ENCODE measurements at regions not wholly inside any gene's neighbourhood (a gene's known extent, or its start where the extent isn't known, plus 50 kb on each side); places are given as distances from the start of the nearest gene placed in this dataset.

- TF ChIP-seq, protein P1, sequence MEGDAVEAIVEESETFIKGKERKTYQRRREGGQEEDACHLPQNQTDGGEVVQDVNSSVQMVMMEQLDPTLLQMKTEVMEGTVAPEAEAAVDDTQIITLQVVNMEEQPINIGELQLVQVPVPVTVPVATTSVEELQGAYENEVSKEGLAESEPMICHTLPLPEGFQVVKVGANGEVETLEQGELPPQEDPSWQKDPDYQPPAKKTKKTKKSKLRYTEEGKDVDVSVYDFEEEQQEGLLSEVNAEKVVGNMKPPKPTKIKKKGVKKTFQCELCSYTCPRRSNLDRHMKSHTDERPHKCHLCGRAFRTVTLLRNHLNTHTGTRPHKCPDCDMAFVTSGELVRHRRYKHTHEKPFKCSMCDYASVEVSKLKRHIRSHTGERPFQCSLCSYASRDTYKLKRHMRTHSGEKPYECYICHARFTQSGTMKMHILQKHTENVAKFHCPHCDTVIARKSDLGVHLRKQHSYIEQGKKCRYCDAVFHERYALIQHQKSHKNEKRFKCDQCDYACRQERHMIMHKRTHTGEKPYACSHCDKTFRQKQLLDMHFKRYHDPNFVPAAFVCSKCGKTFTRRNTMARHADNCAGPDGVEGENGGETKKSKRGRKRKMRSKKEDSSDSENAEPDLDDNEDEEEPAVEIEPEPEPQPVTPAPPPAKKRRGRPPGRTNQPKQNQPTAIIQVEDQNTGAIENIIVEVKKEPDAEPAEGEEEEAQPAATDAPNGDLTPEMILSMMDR (IDR thresholded peaks at IDR 0.05): no peak
- Mint-ChIP-seq H3K4me1 (ENCODE audit: low read depth) (no peaks in the 10 kb centered on the region), H3K27ac (no peak overlapping the region), H3K36me3 (ENCODE audit: low read depth) (no peaks in the 10 kb centered on the region), H3K4me3 (no peak overlapping the region), H3K27me3 (peaks cover 44% of the 10 kb centered on the region), H3K9me3 (no peaks in the 10 kb centered on the region)
- intact Hi-C loops (cut with micrococcal nuclease): no loop called here
- POLR2A ChIA-PET: no interaction called here
- CTCF ChIA-PET: no interaction called here
- no peak for DNase-seq
- no peak for ATAC-seq
Measured at GRCh38 chr6:2551705-2552104, 199.0 kb downstream of the MYLK4 start.

- POLR2A ChIA-PET: no interaction called here
- Mint-ChIP-seq H3K4me3 (no peak overlapping the region), H3K27ac (no peak overlapping the region), H3K36me3 (ENCODE audit: low read depth) (no peaks in the 10 kb centered on the region), H3K4me1 (ENCODE audit: low read depth) (no peaks in the 10 kb centered on the region), H3K27me3 (peaks cover 48% of the 10 kb centered on the region), H3K9me3 (no peaks in the 10 kb centered on the region)
- TF ChIP-seq, protein P1 (IDR thresholded peaks at IDR 0.05): no peak
- intact Hi-C loops (cut with micrococcal nuclease): no loop called here
- no peak for ATAC-seq
- CTCF ChIA-PET: interaction anchor here (0.6 kb wide), 1 partner anchor 40 kb away, joined by 3 read pairs; no protein-coding TSS in a partner anchor
- DNase-seq: no peak
Measured at GRCh38 chr6:2550247-2550646, 200.5 kb downstream of the MYLK4 start.

GRCh38 chr6:2549834-2550233 is 200.9 kb downstream of the MYLK4 start:
- TF ChIP-seq, protein P1 (IDR thresholded peaks at IDR 0.05): no peak
- H3K4me3 Mint-ChIP-seq: no peak overlapping the region
- POLR2A ChIA-PET: no interaction called here
- intact Hi-C loops (cut with micrococcal nuclease): no loop called here
- ATAC-seq: no peak
- DNase-seq: no peak
- H3K4me1 Mint-ChIP-seq (ENCODE audit: low read depth): no peaks in the 10 kb centered on the region
- no peaks in the 10 kb centered on the region for H3K9me3 Mint-ChIP-seq
- H3K27me3 Mint-ChIP-seq: peaks cover 47% of the 10 kb centered on the region
- H3K27ac Mint-ChIP-seq: no peak overlapping the region
- CTCF ChIA-PET: no interaction called here
- H3K36me3 Mint-ChIP-seq (ENCODE audit: low read depth): no peaks in the 10 kb centered on the region

DNA sequence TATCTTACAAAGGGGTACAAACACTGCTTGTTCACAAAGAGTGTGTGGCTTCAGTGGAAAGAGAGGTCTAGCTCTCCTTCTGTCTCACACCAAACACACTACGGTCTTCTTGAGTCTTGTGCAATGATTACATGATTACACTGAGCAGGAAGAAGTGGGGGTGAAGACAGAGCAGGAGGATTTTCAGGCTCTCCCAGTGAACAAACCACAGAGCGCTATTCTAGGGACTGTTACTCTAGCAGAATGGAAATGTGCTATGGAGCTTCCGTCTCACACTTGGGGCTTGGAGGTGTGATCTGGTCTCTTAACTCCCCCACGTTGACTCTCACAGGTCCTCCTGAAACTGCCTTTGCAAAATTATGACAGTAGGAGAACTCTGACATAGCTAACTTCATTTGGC is 203.4 kb downstream of the MYLK4 start:
- CTCF ChIA-PET: no interaction called here
- ATAC-seq (no peak), DNase-seq (no peak)
- TF ChIP-seq, protein P1 (IDR thresholded peaks at IDR 0.05): no peak
- POLR2A ChIA-PET: no interaction called here
- Mint-ChIP-seq H3K27me3 (peaks cover 57% of the 10 kb centered on the region), H3K27ac (no peak overlapping the region), H3K4me1 (ENCODE audit: low read depth) (peaks cover 15% of the 10 kb centered on the region), H3K36me3 (ENCODE audit: low read depth) (no peaks in the 10 kb centered on the region), H3K4me3 (no peak overlapping the region), H3K9me3 (no peaks in the 10 kb centered on the region)
- intact Hi-C loops (cut with micrococcal nuclease): no loop called here

GRCh38 chr6:2546901-2547300 is 203.8 kb downstream of the MYLK4 start:
- ATAC-seq (no peak), DNase-seq (no peak)
- no peaks in the 10 kb centered on the region for H3K9me3 Mint-ChIP-seq
- TF ChIP-seq, protein P1 (IDR thresholded peaks at IDR 0.05): no peak
- POLR2A ChIA-PET: no interaction called here
- no peaks in the 10 kb centered on the region for H3K36me3 Mint-ChIP-seq (ENCODE audit: low read depth)
- no peak overlapping the region for H3K4me3 Mint-ChIP-seq
- peaks cover 60% of the 10 kb centered on the region for H3K27me3 Mint-ChIP-seq
- H3K27ac Mint-ChIP-seq: no peak overlapping the region
- CTCF ChIA-PET: no interaction called here
- peaks cover 20% of the 10 kb centered on the region for H3K4me1 Mint-ChIP-seq (ENCODE audit: low read depth)
- intact Hi-C loops (cut with micrococcal nuclease): no loop called here

Measured in activated CD8-positive, alpha-beta T cell treated with anti-CD3 and anti-CD28 coated beads for 36 hours (primary cell).